GM23338 (cell line): ENCODE measurements at regions not wholly inside any gene's neighbourhood (a gene's known extent, or its start where the extent isn't known, plus 50 kb on each side); places are given as distances from the start of the nearest gene placed in this dataset.

Experiments used
- ATAC-seq: fragments of 200-7000 bp; cut with Tn5 transposase; 3 replicates; pipeline ENCODE4 v1.9.1; 2020
- DNase-seq: peaks from one replicate; pipeline ENCODE4 v3.0.0-alpha.2; 2015; ENCODE audit warnings: low spot score
- H2AFZ ChIP-seq: fragments of 200-600 bp; sonication (generic); 2 replicates; pipeline ENCODE4 v1.8.0; 2016; ENCODE audit warnings: antibody characterized with exemption, mild to moderate bottlenecking, moderate library complexity
- H3F3A ChIP-seq: fragments of 200-600 bp; sonication (generic); replicated peaks from 2 replicates; pipeline ENCODE4 v1.8.0; 2017; ENCODE audit warnings: antibody characterized with exemption, mixed run types, low read depth
- H3K27ac ChIP-seq: fragments of 200-600 bp; sonication (generic); 2 replicates; pipeline ENCODE4 v1.6.1; 2016; ENCODE audit warnings: low read depth
- H3K27me3 ChIP-seq: fragments of 200-600 bp; sonication (generic); 2 replicates; pipeline ENCODE4 v1.8.0; 2016; ENCODE audit warnings: mild to moderate bottlenecking, mixed run types, moderate library complexity; ENCODE audit not compliant: insufficient read depth
- H3K36me3 ChIP-seq: fragments of 200-600 bp; sonication (generic); 2 replicates; pipeline ENCODE4 v1.8.0; 2016; ENCODE audit warnings: mild to moderate bottlenecking; ENCODE audit not compliant: insufficient read depth
- H3K4me1 ChIP-seq: fragments of 200-600 bp; sonication (generic); 2 replicates; pipeline ENCODE4 v1.8.0; 2016; ENCODE audit warnings: mild to moderate bottlenecking, moderate library complexity; ENCODE audit not compliant: insufficient read depth
- H3K4me2 ChIP-seq: fragments of 200-600 bp; sonication (generic); 2 replicates; pipeline ENCODE4 v1.7.1; 2017; ENCODE audit warnings: mixed run types
- H3K4me3 ChIP-seq: fragments of 200-600 bp; sonication (generic); 2 replicates; pipeline ENCODE4 v1.6.1; 2016; ENCODE audit warnings: mixed run types
- H3K79me2 ChIP-seq: fragments of 200-600 bp; sonication (generic); replicated peaks from 2 replicates; pipeline ENCODE4 v1.8.0; 2017; ENCODE audit warnings: mild to moderate bottlenecking; ENCODE audit not compliant: insufficient read depth
- H3K9me2 ChIP-seq: fragments of 200-600 bp; sonication (generic); 2 replicates; pipeline ENCODE4 v1.8.0; 2017; ENCODE audit not compliant: insufficient read depth
- H4K20me1 ChIP-seq: fragments of 200-600 bp; sonication (generic); replicated peaks from 2 replicates; pipeline ENCODE4 v1.8.0; 2017; ENCODE audit warnings: mild to moderate bottlenecking; ENCODE audit not compliant: insufficient read depth
- H3K27ac Mint-ChIP-seq: 2 replicates; pipeline ENCODE4 v1.8.0; 2020; ENCODE audit warnings: inconsistent platforms, mild to moderate bottlenecking, moderate library complexity, mixed read lengths
- H3K27me3 Mint-ChIP-seq: 3 replicates; pipeline ENCODE4 v1.8.0; 2022; ENCODE audit warnings: low read depth, mild to moderate bottlenecking, moderate library complexity, mixed read lengths, inconsistent platforms; ENCODE audit not compliant: insufficient read depth, poor library complexity
- H3K36me3 Mint-ChIP-seq: 3 replicates; pipeline ENCODE4 v1.8.0; 2021; ENCODE audit warnings: low read depth, mild to moderate bottlenecking, inconsistent platforms, moderate library complexity, mixed read lengths
- H3K4me1 Mint-ChIP-seq: 3 replicates; pipeline ENCODE4 v1.8.0; 2020; ENCODE audit warnings: mild to moderate bottlenecking, inconsistent platforms, mixed read lengths
- H3K4me3 Mint-ChIP-seq: 3 replicates; pipeline ENCODE4 v1.8.0; 2021; ENCODE audit warnings: moderate library complexity, mild to moderate bottlenecking, inconsistent platforms, mixed read lengths
- H3K9me3 Mint-ChIP-seq: 3 replicates; pipeline ENCODE4 v1.8.0; 2020; ENCODE audit warnings: moderate library complexity, mild to moderate bottlenecking, inconsistent platforms, mixed read lengths
- CREB1 ChIP-seq: fragments of 250-450 bp; sonication (Bioruptor Pico); IDR thresholded peaks from 2 replicates; pipeline ENCODE4 v1.5.0; 2020; ENCODE audit warnings: low read depth, mild to moderate bottlenecking, moderate library complexity
- EZH2phosphoT487 ChIP-seq: fragments of 200-600 bp; sonication (generic); IDR thresholded peaks from one replicate; pipeline ENCODE4 v1.8.1; 2018; ENCODE audit warnings: antibody characterized with exemption; ENCODE audit not compliant: unreplicated experiment
- JUNB ChIP-seq: IDR thresholded peaks from one replicate; pipeline ENCODE4 v1.6.1; 2016; ENCODE audit warnings: antibody characterized with exemption; ENCODE audit not compliant: unreplicated experiment
- POLR2AphosphoS5 ChIP-seq: IDR thresholded peaks from 2 replicates; pipeline ENCODE4 v1.6.1; 2016; ENCODE audit warnings: antibody characterized with exemption, low read depth
- STAT1 ChIP-seq: IDR thresholded peaks from one replicate; pipeline ENCODE4 v1.6.1; 2016; ENCODE audit warnings: antibody characterized with exemption; ENCODE audit not compliant: unreplicated experiment
- ZNF114 ChIP-seq: fragments of 250-450 bp; sonication (Bioruptor Pico); IDR thresholded peaks from 2 replicates; pipeline ENCODE4 v1.5.0; 2020; ENCODE audit warnings: mild to moderate bottlenecking, moderate library complexity
- TF ChIP-seq, protein P1 (sequence below): fragments of 250-450 bp; sonication (Bioruptor Pico); IDR thresholded peaks from 2 replicates; pipeline ENCODE4 v1.5.0; 2020; ENCODE audit warnings: mild to moderate bottlenecking, moderate library complexity
- TF ChIP-seq, protein P2 (sequence below): IDR thresholded peaks from 2 replicates; pipeline ENCODE4 v1.6.1; 2016; ENCODE audit warnings: antibody characterized with exemption
- TF ChIP-seq, protein P3 (sequence below): IDR thresholded peaks from one replicate; pipeline ENCODE4 v1.6.1; 2018; ENCODE audit warnings: antibody characterized with exemption; ENCODE audit not compliant: unreplicated experiment

DNA sequence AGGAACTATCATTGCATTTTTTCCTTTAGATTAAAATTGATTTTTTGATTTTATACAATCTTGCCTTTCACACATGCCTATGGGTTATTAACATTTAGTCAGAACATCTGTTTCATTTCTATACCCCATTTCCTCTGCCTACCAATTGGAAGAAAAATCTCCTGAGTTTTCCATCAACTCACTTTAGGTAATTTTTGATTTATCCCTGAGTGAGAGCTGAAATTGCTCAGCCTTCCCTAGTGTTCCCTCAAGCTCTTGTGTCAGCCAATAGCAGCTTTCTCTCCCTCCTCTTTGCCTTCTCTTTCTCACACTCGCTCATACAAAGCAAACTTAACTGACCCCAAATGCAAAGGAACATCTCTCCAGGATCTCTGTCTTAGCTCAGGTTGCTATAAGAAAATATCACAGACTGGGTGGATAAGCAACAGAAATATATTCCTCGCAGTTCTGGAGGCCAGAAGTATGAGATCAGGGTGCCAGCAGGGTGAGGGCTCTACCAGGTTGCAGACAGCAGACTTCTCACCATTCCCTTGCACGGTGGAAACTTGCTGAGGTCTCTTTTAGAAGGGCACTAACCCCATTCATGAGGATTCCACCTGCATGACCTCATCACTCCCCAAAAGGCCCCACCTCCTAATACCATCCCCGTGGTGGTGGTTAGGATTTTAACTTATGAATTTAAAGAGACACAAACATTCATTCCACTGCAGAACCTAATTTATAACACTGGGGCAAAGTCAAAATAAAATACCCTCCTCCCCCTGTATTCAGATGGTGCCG lies 224.2 kb upstream of the SFSWAP start:
- no peaks in the 10 kb centered on the region for H3K4me1 Mint-ChIP-seq
- Histone ChIP-seq H3K9me2 (no peaks in the 10 kb centered on the region), H3K27me3 (no peaks in the 10 kb centered on the region), H3F3A (no peaks in the 10 kb centered on the region), H3K4me3 (no peak overlapping the region), H3K79me2 (no peaks in the 10 kb centered on the region), H3K36me3 (no peaks in the 10 kb centered on the region; the same call in 1 of the 2 replicates), H3K4me2 (no peak overlapping the region), H3K4me1 (no peaks in the 10 kb centered on the region), H3K27ac (no peak overlapping the region), H2AFZ (no peak overlapping the region), H4K20me1 (no peaks in the 10 kb centered on the region)
- ATAC-seq (peak; percentile 44; the same call in 2 of the 3 replicates), DNase-seq (peak; percentile 14)
- no peaks in the 10 kb centered on the region for H3K27me3 Mint-ChIP-seq
- H3K27ac Mint-ChIP-seq = no peak overlapping the region
- no peaks in the 10 kb centered on the region for H3K9me3 Mint-ChIP-seq
- TF ChIP-seq, protein P1, sequence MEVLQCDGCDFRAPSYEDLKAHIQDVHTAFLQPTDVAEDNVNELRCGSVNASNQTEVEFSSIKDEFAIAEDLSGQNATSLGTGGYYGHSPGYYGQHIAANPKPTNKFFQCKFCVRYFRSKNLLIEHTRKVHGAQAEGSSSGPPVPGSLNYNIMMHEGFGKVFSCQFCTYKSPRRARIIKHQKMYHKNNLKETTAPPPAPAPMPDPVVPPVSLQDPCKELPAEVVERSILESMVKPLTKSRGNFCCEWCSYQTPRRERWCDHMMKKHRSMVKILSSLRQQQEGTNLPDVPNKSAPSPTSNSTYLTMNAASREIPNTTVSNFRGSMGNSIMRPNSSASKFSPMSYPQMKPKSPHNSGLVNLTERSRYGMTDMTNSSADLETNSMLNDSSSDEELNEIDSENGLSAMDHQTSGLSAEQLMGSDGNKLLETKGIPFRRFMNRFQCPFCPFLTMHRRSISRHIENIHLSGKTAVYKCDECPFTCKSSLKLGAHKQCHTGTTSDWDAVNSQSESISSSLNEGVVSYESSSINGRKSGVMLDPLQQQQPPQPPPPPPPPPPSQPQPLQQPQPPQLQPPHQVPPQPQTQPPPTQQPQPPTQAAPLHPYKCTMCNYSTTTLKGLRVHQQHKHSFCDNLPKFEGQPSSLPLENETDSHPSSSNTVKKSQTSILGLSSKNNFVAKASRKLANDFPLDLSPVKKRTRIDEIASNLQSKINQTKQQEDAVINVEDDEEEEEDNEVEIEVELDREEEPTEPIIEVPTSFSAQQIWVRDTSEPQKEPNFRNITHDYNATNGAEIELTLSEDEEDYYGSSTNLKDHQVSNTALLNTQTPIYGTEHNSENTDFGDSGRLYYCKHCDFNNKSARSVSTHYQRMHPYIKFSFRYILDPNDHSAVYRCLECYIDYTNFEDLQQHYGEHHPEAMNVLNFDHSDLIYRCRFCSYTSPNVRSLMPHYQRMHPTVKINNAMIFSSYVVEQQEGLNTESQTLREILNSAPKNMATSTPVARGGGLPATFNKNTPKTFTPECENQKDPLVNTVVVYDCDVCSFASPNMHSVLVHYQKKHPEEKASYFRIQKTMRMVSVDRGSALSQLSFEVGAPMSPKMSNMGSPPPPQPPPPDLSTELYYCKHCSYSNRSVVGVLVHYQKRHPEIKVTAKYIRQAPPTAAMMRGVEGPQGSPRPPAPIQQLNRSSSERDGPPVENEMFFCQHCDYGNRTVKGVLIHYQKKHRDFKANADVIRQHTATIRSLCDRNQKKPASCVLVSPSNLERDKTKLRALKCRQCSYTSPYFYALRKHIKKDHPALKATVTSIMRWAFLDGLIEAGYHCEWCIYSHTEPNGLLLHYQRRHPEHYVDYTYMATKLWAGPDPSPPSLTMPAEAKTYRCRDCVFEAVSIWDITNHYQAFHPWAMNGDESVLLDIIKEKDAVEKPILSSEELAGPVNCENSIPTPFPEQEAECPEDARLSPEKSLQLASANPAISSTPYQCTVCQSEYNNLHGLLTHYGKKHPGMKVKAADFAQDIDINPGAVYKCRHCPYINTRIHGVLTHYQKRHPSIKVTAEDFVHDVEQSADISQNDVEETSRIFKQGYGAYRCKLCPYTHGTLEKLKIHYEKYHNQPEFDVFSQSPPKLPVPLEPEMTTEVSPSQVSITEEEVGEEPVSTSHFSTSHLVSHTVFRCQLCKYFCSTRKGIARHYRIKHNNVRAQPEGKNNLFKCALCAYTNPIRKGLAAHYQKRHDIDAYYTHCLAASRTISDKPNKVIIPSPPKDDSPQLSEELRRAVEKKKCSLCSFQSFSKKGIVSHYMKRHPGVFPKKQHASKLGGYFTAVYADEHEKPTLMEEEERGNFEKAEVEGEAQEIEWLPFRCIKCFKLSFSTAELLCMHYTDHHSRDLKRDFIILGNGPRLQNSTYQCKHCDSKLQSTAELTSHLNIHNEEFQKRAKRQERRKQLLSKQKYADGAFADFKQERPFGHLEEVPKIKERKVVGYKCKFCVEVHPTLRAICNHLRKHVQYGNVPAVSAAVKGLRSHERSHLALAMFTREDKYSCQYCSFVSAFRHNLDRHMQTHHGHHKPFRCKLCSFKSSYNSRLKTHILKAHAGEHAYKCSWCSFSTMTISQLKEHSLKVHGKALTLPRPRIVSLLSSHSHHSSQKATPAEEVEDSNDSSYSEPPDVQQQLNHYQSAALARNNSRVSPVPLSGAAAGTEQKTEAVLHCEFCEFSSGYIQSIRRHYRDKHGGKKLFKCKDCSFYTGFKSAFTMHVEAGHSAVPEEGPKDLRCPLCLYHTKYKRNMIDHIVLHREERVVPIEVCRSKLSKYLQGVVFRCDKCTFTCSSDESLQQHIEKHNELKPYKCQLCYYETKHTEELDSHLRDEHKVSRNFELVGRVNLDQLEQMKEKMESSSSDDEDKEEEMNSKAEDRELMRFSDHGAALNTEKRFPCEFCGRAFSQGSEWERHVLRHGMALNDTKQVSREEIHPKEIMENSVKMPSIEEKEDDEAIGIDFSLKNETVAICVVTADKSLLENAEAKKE = no peak
- TF ChIP-seq, protein P2, sequence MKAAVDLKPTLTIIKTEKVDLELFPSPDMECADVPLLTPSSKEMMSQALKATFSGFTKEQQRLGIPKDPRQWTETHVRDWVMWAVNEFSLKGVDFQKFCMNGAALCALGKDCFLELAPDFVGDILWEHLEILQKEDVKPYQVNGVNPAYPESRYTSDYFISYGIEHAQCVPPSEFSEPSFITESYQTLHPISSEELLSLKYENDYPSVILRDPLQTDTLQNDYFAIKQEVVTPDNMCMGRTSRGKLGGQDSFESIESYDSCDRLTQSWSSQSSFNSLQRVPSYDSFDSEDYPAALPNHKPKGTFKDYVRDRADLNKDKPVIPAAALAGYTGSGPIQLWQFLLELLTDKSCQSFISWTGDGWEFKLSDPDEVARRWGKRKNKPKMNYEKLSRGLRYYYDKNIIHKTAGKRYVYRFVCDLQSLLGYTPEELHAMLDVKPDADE = no peak
- TF ChIP-seq, protein P3, sequence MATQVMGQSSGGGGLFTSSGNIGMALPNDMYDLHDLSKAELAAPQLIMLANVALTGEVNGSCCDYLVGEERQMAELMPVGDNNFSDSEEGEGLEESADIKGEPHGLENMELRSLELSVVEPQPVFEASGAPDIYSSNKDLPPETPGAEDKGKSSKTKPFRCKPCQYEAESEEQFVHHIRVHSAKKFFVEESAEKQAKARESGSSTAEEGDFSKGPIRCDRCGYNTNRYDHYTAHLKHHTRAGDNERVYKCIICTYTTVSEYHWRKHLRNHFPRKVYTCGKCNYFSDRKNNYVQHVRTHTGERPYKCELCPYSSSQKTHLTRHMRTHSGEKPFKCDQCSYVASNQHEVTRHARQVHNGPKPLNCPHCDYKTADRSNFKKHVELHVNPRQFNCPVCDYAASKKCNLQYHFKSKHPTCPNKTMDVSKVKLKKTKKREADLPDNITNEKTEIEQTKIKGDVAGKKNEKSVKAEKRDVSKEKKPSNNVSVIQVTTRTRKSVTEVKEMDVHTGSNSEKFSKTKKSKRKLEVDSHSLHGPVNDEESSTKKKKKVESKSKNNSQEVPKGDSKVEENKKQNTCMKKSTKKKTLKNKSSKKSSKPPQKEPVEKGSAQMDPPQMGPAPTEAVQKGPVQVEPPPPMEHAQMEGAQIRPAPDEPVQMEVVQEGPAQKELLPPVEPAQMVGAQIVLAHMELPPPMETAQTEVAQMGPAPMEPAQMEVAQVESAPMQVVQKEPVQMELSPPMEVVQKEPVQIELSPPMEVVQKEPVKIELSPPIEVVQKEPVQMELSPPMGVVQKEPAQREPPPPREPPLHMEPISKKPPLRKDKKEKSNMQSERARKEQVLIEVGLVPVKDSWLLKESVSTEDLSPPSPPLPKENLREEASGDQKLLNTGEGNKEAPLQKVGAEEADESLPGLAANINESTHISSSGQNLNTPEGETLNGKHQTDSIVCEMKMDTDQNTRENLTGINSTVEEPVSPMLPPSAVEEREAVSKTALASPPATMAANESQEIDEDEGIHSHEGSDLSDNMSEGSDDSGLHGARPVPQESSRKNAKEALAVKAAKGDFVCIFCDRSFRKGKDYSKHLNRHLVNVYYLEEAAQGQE = no peak
- no peak for TF ChIP-seq POLR2AphosphoS5
- no peak for TF ChIP-seq STAT1
- TF ChIP-seq EZH2phosphoT487 = no peak
- TF ChIP-seq JUNB = no peak
- TF ChIP-seq ZNF114 = no peak
- TF ChIP-seq CREB1 (CRISPR knock-in tag) = no peak
- H3K36me3 Mint-ChIP-seq = no peaks in the 10 kb centered on the region
- no peak overlapping the region for H3K4me3 Mint-ChIP-seq
